ENCODE measurements at regions not wholly inside any gene's neighbourhood (a gene's known extent, or its start where the extent isn't known, plus 50 kb on each side); places are given as distances from the start of the nearest gene placed in this dataset.

GRCh38 chr13:78736142-78736541 is 77.2 kb upstream of the OBI1 start:
- intact Hi-C loops (cut with micrococcal nuclease; ENCODE audit: unreplicated experiment) (no loop called here), in situ Hi-C loops (cut with HindIII; ENCODE audit: low pct_unique_long_range_greater_than_20kb, low sequenced_read_pairs) (no loop called here)
- Histone ChIP-seq H3K36me3 (ENCODE audit: control insufficient read depth, insufficient read depth, low read length) (no peaks in the 10 kb centered on the region), H3K4me3 (ENCODE audit: low read depth in 2 of 2, low read length in 2 of 2) (no peak overlapping the region), H3K27ac (ENCODE audit: low read length) (no peak overlapping the region), H3K27me3 (ENCODE audit: control insufficient read depth, insufficient read depth, low read length) (no peaks in the 10 kb centered on the region), H3K4me1 (ENCODE audit: control insufficient read depth, insufficient read depth, low read length) (no peaks in the 10 kb centered on the region), H3K9me3 (ENCODE audit: control insufficient read depth, insufficient read depth, low read depth, low read length) (no peaks in the 10 kb centered on the region)
- no peak for DNase-seq (ENCODE audit: low read depth, low spot score)
- TF ChIP-seq TCF7L2 (IDR thresholded peaks at IDR 0.05; ENCODE audit: low read depth, low read length) (no peak), REST (IDR thresholded peaks at IDR 0.05; ENCODE audit: insufficient read depth in 1 of 2, low read depth in 2 of 2, low read length in 1 of 2) (no peak)
- POLR2A ChIA-PET: no interaction called here
- CTCF ChIA-PET: no interaction called here
- ATAC-seq: no peak
- no TSS peak for BruUV-seq (replicated peaks)

- in situ Hi-C loops (cut with HindIII; ENCODE audit: low pct_unique_long_range_greater_than_20kb, low sequenced_read_pairs): no loop called here
These were observed 73.6 kb upstream of the OBI1 start for GRCh38 chr13:78732445-78733017.

GRCh38 chr13:78722700-78723099 is 63.7 kb upstream of the OBI1 start:
- in situ Hi-C loops (cut with HindIII; ENCODE audit: low pct_unique_long_range_greater_than_20kb, low sequenced_read_pairs) (no loop called here), intact Hi-C loops (cut with micrococcal nuclease; ENCODE audit: unreplicated experiment) (no loop called here)
- no peaks in the 10 kb centered on the region for H3K27me3 ChIP-seq (ENCODE audit: control insufficient read depth, insufficient read depth, low read length)
- no peak overlapping the region for H3K27ac ChIP-seq (ENCODE audit: low read length)
- CTCF ChIA-PET: no interaction called here
- no peak for ATAC-seq
- H3K4me1 ChIP-seq (ENCODE audit: control insufficient read depth, insufficient read depth, low read length): no peaks in the 10 kb centered on the region
- POLR2A ChIA-PET: no interaction called here
- no TSS peak for BruUV-seq (replicated peaks)
- TF ChIP-seq REST (IDR thresholded peaks at IDR 0.05; ENCODE audit: insufficient read depth in 1 of 2, low read depth in 2 of 2, low read length in 1 of 2): no peak
- TF ChIP-seq SIN3A (IDR thresholded peaks at IDR 0.05; ENCODE audit: borderline replicate concordance, insufficient read depth, low read depth, low read length): no peak
- no peak for TF ChIP-seq CTCF (IDR thresholded peaks at IDR 0.05)
- TF ChIP-seq TCF7L2 (IDR thresholded peaks at IDR 0.05; ENCODE audit: low read depth, low read length): no peak
- no peak for TF ChIP-seq POLR2AphosphoS5 (IDR thresholded peaks at IDR 0.05; ENCODE audit: low read depth, low read length)
- DNase-seq (ENCODE audit: low read depth, low spot score): no peak
- H3K4me3 ChIP-seq (ENCODE audit: low read depth in 2 of 2, low read length in 2 of 2): no peak overlapping the region
- H3K9me3 ChIP-seq (ENCODE audit: control insufficient read depth, insufficient read depth, low read depth, low read length): no peaks in the 10 kb centered on the region
- no peaks in the 10 kb centered on the region for H3K36me3 ChIP-seq (ENCODE audit: control insufficient read depth, insufficient read depth, low read length)

More at GRCh38 chr13:78732445-78733017, 73.6 kb upstream of the OBI1 start:
- BruUV-seq (replicated peaks): no TSS peak
- Histone ChIP-seq H3K4me1 (ENCODE audit: control insufficient read depth, insufficient read depth, low read length) (no peaks in the 10 kb centered on the region), H3K27ac (ENCODE audit: low read length) (no peak overlapping the region), H3K27me3 (ENCODE audit: control insufficient read depth, insufficient read depth, low read length) (no peaks in the 10 kb centered on the region), H3K4me3 (ENCODE audit: low read depth in 2 of 2, low read length in 2 of 2) (no peak overlapping the region), H3K36me3 (ENCODE audit: control insufficient read depth, insufficient read depth, low read length) (no peaks in the 10 kb centered on the region), H3K9me3 (ENCODE audit: control insufficient read depth, insufficient read depth, low read depth, low read length) (no peaks in the 10 kb centered on the region)
- no peak for ATAC-seq
- ChIA-PET POLR2A (no interaction called here), CTCF (no interaction called here)
- no peak for DNase-seq (ENCODE audit: low read depth, low spot score)
- TF ChIP-seq POLR2AphosphoS5 (IDR thresholded peaks at IDR 0.05; ENCODE audit: low read depth, low read length): no peak
- intact Hi-C loops (cut with micrococcal nuclease; ENCODE audit: unreplicated experiment): no loop called here

All from Panc1 (cell line).